Hepatocyte (in vitro differentiated cells): ENCODE measurements at regions not wholly inside any gene's neighbourhood (a gene's known extent, or its start where the extent isn't known, plus 50 kb on each side); places are given as distances from the start of the nearest gene placed in this dataset.

Source experiments
- CTCF ChIP-seq: fragments of 200-600 bp; sonication (generic); IDR thresholded peaks from 2 replicates; pipeline ENCODE4 v1.5.1; 2016; ENCODE audit warnings: antibody characterized with exemption, mild to moderate bottlenecking; ENCODE audit not compliant: poor library complexity
- EZH2 ChIP-seq: fragments of 200-600 bp; sonication (generic); IDR thresholded peaks from 2 replicates; pipeline ENCODE4 v1.6.1; 2016; ENCODE audit warnings: antibody characterized with exemption, mild to moderate bottlenecking, borderline replicate concordance
- EZH2phosphoT487 ChIP-seq: fragments of 200-600 bp; sonication (generic); IDR thresholded peaks from one replicate; pipeline ENCODE4 v1.6.1; 2018; ENCODE audit warnings: antibody characterized with exemption, mild to moderate bottlenecking, low read depth, moderate library complexity; ENCODE audit not compliant: unreplicated experiment, severe bottlenecking

GRCh38 chr9:24766081-24766480, 220.4 kb upstream of the IZUMO3 start:
- no peak for TF ChIP-seq CTCF
- TF ChIP-seq EZH2, result no peak
- no peak for TF ChIP-seq EZH2phosphoT487
